Bronchial epithelial cell (primary cell): ENCODE measurements at regions not wholly inside any gene's neighbourhood (a gene's known extent, or its start where the extent isn't known, plus 50 kb on each side); places are given as distances from the start of the nearest gene placed in this dataset.

Experiments
- DNase-seq: peaks from one replicate; pipeline ENCODE4 v3.0.0-alpha.2; 2010; ENCODE audit warnings: low read depth
- FAIRE-seq: peaks from 2 replicates; lab custom pipeline; 2011; peaks lifted over from hg19 to GRCh38; lab: Jason Lieb, UNC
- H3K27me3 ChIP-seq: 2 replicates; pipeline ENCODE4 v1.5.1; 2011; ENCODE audit warnings: low read length; ENCODE audit not compliant: control insufficient read depth, insufficient read depth
- H3K36me3 ChIP-seq: 2 replicates; pipeline ENCODE4 v1.5.1; 2011; ENCODE audit warnings: low read length; ENCODE audit not compliant: control insufficient read depth, insufficient read depth
- H3K4me3 ChIP-seq: 2 replicates; pipeline ENCODE4 v1.5.1; 2011; ENCODE audit warnings: mild to moderate bottlenecking, low read depth, low read length, control low read depth
- TF ChIP-seq, protein P1 (sequence below): IDR thresholded peaks from 2 replicates; pipeline ENCODE4 v1.5.1; 2011; ENCODE audit warnings: mild to moderate bottlenecking, moderate library complexity, low read length, control low read depth, inconsistent platforms; ENCODE audit not compliant: insufficient read depth, severe bottlenecking

DNA sequence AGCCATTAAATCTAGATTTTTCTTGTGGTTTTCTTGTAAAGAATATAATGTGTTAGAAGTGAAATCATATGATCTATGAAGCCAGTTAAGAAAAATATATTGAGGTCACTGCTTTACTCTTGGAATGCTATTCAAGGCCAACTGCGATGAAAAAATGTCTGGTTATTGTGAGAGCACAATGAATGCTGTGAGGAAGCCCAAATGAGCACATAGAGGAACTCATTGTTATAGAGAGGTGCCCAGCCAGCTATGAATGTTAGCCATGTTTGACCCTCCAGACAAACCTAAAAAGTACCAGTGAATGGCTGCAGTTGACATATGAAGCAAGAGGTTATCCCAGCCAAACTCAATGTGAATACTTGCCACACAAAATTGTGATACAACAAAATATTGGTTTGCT is 359.8 kb upstream of the FAM174A start:
- Histone ChIP-seq H3K36me3 (no peaks in the 10 kb centered on the region), H3K27me3 (no peaks in the 10 kb centered on the region), H3K4me3 (no peak overlapping the region)
- FAIRE-seq: no peak
- DNase-seq: no peak
- TF ChIP-seq, protein P1, sequence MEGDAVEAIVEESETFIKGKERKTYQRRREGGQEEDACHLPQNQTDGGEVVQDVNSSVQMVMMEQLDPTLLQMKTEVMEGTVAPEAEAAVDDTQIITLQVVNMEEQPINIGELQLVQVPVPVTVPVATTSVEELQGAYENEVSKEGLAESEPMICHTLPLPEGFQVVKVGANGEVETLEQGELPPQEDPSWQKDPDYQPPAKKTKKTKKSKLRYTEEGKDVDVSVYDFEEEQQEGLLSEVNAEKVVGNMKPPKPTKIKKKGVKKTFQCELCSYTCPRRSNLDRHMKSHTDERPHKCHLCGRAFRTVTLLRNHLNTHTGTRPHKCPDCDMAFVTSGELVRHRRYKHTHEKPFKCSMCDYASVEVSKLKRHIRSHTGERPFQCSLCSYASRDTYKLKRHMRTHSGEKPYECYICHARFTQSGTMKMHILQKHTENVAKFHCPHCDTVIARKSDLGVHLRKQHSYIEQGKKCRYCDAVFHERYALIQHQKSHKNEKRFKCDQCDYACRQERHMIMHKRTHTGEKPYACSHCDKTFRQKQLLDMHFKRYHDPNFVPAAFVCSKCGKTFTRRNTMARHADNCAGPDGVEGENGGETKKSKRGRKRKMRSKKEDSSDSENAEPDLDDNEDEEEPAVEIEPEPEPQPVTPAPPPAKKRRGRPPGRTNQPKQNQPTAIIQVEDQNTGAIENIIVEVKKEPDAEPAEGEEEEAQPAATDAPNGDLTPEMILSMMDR: no peak

DNA sequence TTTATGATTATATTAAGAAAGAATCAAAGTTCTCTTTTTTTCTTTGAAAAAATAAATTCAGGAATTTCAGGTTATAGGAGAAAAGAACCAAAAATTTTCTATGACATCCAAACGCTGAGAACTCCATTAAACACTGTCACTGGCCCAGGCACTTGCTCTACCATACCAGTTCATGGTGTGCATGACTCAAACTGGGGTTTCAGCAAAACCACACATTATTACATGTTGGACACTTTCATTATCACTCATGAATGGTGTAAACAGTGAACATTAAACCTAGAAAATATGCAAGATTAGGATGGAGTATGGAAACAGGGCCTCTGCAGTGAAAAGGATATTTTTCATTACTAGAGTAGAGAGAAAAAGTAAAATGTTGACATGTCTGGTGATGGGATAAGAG is 369.9 kb upstream of the FAM174A start:
- FAIRE-seq (no peak), DNase-seq (no peak)
- TF ChIP-seq, protein P1: no peak
- H3K36me3 ChIP-seq: no peaks in the 10 kb centered on the region
- no peaks in the 10 kb centered on the region for H3K27me3 ChIP-seq
- H3K4me3 ChIP-seq: no peak overlapping the region

DNA sequence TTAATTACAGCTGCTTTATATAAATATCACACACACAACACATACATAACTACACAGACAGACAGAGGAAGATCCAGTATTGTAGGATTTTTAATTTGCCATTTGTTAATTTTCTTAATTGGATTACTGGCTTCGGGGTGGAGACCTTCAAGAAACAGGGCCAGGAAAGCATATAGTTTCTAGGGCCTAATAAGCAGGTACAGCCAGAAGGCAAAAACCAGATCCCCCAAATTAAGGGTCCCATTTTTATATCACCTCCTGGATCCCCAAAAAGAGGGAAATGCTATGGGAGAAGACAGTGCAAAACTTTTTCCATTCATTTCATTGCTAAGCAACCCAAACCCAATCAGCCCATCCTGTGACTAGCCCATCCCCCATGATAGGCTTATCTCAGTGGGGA is 373.3 kb upstream of the FAM174A start:
- no peak for DNase-seq
- Histone ChIP-seq H3K36me3 (no peaks in the 10 kb centered on the region), H3K27me3 (no peaks in the 10 kb centered on the region), H3K4me3 (no peak overlapping the region)
- no peak for FAIRE-seq
- TF ChIP-seq, protein P1: no peak

DNA sequence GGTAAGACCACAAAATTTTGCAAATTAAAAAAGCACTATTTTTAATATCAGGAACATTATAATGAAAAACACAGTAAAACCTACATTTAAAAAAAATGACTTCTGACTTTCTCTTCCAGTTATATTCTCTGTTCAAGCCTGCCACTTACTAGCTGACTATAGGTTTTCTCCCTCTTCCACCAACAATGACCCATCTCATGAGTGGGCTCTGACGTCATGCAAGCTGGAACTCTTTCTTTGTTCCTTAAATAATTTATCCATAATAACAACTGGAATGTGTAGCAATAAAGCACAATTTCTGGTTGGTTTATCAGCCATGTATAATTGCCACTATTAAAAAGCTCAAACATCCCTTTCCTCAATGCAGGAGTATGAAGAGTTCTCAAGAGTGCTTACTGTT is 378.1 kb upstream of the FAM174A start:
- Histone ChIP-seq H3K36me3 (no peaks in the 10 kb centered on the region), H3K27me3 (no peaks in the 10 kb centered on the region), H3K4me3 (no peak overlapping the region)
- no peak for FAIRE-seq
- no peak for DNase-seq
- TF ChIP-seq, protein P1: no peak

DNA sequence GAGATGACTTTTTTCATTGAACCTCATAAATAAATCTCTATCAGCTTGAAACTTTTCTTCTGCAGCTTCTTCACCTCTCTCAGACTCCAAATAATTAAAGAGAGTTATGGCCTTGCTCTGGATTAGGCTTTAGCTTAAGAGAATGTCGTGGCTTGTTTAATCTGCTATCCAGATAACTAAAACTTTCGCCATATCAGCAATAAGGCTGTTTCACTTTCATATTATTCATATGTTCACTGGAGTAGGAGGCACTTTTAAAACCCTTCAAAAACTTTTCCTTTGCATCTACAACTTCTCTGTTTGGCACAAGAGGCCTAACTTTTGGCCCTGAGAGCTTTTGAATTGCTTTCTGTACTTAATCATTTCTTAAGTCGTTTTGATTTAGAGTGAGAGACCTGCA is 386.9 kb upstream of the FAM174A start:
- DNase-seq (no peak), FAIRE-seq (no peak)
- TF ChIP-seq, protein P1: no peak
- no peak overlapping the region for H3K4me3 ChIP-seq
- no peaks in the 10 kb centered on the region for H3K36me3 ChIP-seq
- no peaks in the 10 kb centered on the region for H3K27me3 ChIP-seq

DNA sequence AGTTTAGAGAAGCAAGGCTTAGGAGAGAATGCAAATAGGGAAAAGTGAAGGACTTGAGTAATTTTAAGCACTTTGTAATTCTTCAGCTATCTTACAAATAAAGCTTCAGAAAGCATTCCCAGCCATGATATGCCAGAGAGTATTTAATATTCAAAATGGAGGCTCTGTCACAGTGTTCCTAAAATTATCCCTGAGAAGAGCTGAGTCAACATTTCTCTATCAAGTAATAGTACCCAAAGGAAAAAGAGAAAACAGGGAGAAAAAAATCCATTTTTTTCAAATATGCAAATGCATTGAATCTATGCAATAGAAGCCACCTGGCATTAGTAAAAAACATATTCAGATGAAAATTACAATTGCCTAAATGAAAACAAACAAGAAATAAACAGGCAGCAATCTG is 392.6 kb upstream of the FAM174A start:
- H3K36me3 ChIP-seq: no peaks in the 10 kb centered on the region
- TF ChIP-seq, protein P1: no peak
- H3K27me3 ChIP-seq: no peaks in the 10 kb centered on the region
- no peak for FAIRE-seq
- no peak overlapping the region for H3K4me3 ChIP-seq
- no peak for DNase-seq
